Breast epithelium (tissue), 3 donors: ENCODE measurements at regions not wholly inside any gene's neighbourhood (a gene's known extent, or its start where the extent isn't known, plus 50 kb on each side); places are given as distances from the start of the nearest gene placed in this dataset.
"Not testable (repeated sequence)": the region's sequence is repeated elsewhere in the genome, so short reads cannot be mapped to it uniquely, and the experiment has no call there.

Experiments
- POLR2AphosphoS5 ChIP-seq, 3 donors: sonication (generic); formaldehyde crosslinking; IDR thresholded peaks; one replicate each; pipeline ENCODE4 v1.6.1; 2017; ENCODE audit warnings: antibody characterized with exemption in 3 of 3
- TF ChIP-seq, protein P1 (sequence below), 3 donors: fragments of 450-650 bp; IDR thresholded peaks; one replicate each; pipeline ENCODE4 v1.5.1; 2016 to 2017; ENCODE audit warnings: antibody characterized with exemption in 3 of 3, mild to moderate bottlenecking in 3 of 3, moderate library complexity in 3 of 3

DNA sequence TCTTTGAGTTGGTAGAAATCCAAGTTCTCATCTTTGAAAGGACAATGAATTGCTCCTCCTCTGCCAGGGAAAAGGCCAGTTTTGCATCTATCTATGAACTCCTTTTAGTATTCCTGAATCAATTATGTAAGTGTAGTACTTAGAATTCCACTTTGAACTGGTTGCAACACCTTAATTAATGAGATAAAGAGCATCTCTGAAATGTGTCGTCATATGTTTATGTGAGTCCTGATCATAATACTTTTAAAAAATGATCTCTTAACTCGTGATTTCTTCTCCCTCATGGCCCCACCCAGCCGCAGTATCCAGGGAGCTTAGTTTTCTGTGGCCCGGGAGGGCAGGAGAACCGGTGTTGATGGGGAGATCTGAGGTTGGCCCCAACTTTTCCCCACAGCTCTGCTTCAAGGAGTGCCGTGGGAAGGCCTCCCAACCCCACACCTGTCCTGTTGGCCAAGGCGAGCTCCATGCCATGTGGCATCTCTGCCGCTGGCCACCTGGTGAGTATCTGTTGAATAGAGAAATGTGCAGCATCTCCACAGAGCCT, 203.5 kb downstream of the TMEM121 start:
- TF ChIP-seq, protein P1, sequence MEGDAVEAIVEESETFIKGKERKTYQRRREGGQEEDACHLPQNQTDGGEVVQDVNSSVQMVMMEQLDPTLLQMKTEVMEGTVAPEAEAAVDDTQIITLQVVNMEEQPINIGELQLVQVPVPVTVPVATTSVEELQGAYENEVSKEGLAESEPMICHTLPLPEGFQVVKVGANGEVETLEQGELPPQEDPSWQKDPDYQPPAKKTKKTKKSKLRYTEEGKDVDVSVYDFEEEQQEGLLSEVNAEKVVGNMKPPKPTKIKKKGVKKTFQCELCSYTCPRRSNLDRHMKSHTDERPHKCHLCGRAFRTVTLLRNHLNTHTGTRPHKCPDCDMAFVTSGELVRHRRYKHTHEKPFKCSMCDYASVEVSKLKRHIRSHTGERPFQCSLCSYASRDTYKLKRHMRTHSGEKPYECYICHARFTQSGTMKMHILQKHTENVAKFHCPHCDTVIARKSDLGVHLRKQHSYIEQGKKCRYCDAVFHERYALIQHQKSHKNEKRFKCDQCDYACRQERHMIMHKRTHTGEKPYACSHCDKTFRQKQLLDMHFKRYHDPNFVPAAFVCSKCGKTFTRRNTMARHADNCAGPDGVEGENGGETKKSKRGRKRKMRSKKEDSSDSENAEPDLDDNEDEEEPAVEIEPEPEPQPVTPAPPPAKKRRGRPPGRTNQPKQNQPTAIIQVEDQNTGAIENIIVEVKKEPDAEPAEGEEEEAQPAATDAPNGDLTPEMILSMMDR (IDR thresholded peaks at IDR 0.05): not testable (repeated sequence)
- TF ChIP-seq POLR2AphosphoS5 (IDR thresholded peaks at IDR 0.05): not testable (repeated sequence)
